Bone marrow (tissue), 2 donors: ENCODE measurements at regions not wholly inside any gene's neighbourhood (a gene's known extent, or its start where the extent isn't known, plus 50 kb on each side); places are given as distances from the start of the nearest gene placed in this dataset.

Experiments used
- DNase-seq, 2 donors: peaks; one replicate each; lab custom pipeline; 2025; lab: John Stamatoyannopoulos, UW

DNA sequence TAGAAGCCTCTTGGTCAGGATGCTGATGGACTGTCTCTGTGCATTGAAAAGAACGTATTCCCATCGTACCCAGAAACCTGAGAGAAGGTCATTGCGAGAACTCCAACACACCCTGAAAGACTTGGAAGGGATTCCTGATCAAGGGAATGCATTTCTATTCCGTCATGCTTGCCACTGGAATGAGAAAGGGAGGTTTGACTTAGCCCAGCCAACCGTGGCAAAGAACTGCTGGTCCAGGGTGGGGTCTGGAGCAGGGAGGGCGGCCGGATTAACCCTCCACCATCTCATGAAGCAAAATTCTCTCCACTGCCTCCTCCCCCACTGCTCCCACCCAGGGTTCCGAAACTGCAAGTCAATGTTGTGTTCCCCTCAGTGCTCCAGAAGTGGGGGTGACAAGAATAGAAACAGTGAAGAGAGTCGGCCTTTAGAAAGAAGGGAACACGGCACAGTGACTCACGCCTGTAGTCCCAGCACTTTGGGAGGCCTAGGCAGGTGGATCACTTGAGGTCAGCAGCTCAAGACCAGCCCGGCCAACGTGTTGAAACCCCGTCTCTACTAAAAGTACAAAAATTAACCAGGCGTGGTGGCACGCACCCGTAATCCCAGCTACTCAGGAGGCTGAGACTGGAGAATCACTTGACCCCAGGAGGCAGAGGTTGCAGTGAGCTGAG, 137.5 kb upstream of the MGMT start:
- no peak for DNase-seq

DNA sequence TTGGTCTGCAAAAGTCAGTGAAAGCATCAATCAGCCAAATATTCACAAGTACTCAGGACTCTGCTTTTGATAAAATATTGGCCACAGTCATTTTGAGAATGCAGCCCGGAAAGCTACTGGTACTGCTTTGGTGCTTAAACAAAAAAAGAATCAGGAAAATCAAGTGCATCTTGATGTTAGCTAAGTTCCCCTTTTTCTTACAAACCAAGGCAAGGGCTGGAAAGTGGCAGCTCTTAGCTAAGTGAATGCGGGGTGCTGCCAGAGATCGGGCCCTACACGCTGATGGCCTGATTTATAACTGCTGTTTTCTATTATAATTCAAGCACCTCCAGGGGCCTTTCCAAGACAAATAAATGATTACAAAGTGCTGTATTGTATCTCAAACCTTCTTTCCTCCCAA, 136.8 kb upstream of the MGMT start:
- DNase-seq = no peak

- no peak for DNase-seq
These were observed 135.7 kb upstream of the MGMT start for GRCh38 chr10:129331207-129331838.

DNA sequence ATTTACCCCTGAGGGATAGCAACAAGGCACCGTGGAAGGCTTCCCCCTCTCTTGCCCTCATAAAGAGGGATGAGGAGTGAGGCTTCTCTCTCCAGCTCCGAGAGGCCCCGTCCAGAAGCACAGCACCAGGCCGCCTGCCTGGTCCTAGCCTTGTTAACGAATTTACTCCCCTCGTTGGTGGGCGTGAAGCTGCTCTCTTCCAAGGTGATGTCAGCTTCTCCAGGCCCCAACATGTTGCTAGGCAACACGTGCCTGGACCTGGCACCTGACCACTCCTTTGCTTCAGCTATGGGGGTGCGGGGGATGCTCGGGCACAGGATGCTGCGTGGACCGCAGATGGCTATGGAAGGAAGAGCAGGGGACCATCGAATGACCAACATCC, 135.2 kb upstream of the MGMT start:
- DNase-seq = no peak

DNA sequence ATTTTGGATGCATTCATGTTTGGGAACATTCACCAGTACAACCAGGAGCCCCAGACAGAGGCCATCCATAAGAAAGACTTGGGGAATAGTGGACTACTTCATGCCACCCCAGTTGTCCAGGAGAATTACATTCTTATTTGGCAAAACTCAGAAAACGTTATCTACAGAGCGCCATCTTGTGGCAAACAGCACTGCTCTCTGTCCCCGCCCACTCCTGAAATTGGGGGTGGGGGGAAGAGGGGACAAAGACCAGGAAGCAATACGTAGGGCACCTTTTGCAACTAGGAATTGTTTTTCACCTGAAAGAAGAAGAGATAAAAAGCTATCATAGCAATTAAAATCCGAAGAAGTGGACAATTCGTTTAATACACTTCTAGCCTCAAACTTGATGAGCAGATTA, 134.6 kb upstream of the MGMT start:
- no peak for DNase-seq

DNA sequence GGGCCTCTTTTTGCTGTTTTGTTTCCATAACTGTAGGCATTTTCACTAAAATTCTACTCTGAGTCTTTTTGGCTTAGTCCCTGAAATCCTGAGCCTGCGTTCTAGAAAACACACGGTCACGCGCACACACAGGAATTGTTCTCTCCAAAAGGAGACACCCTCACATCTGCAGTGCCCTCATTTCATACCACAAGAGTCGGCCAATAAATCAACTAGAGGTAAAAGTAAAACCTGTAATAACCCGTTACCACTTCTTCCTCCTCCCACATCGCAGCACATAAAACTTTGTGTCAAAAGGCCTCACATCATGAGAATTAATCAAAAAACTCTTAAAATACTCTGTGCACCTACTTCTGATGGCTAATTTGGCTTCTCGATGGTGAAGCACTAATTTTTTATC, 133.3 kb upstream of the MGMT start:
- no peak for DNase-seq

- no peak for DNase-seq
These were observed 132.8 kb upstream of the MGMT start for GRCh38 chr10:129334266-129334665.

DNA sequence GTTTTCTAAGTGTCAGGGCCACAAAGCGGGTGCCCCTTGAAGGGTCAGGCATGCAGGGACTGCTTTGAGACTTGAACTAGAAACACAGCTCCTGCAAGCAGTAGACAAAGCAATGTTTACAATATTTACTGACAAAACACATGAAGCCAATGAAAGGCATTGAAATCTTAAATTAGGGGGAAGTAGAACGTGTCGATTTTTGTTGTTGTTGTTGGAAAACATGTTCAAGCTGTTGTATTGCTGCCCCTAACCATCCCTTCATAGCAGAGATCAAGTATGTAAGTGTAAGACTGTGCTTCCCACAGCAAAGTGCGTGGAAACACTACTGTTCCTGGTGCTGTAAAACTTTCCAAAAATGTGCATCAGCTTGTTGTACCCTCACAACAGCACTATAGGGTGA, 131.6 kb upstream of the MGMT start:
- DNase-seq = no peak

DNA sequence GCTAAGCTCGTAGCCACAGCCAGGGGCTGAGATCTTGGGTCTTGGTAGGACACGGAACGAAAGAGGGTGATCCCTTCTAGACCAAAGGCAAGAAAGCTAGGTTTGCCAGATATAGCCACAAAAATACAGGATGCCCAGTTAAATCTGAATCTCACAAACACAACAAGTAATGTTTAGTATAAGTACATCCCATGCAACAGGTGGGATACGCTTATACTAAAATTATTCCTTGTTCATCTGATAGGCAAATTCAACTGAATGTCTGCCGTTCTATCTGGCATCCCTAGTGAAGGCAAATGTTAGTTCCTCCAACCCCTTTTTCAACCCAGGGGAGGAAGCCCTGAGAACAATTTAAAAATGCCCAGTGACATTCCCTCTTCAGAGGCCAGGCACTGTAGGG, 131.1 kb upstream of the MGMT start:
- DNase-seq = no peak

GRCh38 chr10:129339191-129339590, 127.8 kb upstream of the MGMT start:
- no peak for DNase-seq

DNA sequence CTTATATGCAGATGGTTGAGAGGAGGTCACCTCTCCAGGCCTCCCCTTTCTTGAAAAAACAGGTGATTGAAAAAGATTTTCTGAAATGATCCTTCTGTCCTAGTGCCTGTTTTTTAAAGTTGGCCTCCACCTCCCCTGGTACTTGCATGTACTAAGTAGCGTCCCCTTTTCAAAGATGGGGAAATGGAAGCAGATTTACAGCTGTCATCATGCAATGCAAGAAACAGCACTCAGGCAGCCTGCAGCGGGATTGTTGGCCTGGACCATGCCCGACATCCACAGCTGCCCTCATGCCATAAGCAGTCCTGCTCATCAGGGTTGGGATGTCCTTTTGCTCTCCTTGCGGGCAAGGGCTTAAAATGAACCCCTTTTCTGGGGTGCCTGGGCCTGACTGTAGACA, 127.2 kb upstream of the MGMT start:
- no peak for DNase-seq

GRCh38 chr10:129341087-129341486, 126.0 kb upstream of the MGMT start:
- no peak for DNase-seq

DNA sequence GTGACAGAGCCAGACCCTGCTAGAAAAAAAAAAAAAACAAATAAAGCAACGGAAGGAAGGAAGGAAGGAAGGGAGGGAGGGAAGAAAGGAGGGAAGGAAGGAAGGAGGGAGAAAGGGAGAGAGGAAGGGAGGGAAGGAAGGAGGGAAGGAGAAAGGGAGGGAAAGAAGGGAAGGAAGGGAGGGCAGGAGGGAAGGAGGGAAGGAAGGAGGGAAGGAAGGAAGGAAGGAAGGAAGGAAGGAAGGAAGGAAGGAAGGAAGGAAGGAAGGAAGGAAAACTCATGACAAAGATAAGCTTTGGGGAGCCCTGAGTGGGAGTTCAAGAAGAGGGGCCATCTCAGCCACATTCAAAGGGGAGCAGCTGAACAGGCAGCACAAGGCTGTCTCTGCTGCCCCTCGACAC, 124.7 kb upstream of the MGMT start:
- no peak for DNase-seq

DNA sequence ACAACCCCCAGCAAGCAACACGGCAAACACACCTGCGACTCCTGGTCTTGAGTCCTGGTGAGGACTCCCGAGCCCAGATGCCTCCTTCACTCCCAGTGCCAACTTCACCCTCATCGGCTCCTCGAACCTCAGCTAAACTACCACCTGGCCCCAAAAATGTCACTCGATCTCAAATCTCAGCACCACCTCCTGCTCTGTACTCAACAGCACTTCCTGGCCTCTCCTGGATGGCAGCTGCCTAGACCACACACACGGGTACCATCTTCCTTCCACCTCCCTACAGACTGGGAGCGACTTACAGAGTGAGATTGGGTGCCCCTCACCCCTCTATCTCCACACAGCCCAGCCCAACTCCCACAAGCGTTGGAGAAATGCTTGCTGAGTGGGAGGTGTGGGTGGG, 123.9 kb upstream of the MGMT start:
- no peak for DNase-seq

- DNase-seq = no peak
These were observed 122.9 kb upstream of the MGMT start for GRCh38 chr10:129344103-129344502.

- DNase-seq = no peak
These were observed 122.2 kb upstream of the MGMT start for GRCh38 chr10:129344731-129345355.

DNA sequence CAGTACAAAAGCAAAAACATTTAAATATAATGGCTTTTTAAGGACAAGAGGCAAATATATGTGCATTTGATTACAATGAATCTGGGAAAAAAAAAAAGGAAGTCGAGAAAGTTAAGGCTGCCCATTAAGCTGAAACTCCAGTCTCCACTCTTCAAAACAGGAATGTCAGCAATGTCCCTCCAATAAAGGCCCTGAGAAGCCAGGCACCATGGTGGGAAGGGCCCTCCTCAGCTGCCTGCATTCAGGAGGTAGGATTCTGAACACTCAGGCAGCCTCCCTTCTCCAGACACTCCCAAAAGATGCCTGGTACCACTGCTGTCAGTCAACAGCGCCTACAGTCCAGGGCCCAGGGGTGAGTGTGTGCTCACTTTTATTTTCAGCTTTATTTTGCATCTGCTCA, 121.3 kb upstream of the MGMT start:
- DNase-seq = no peak

DNA sequence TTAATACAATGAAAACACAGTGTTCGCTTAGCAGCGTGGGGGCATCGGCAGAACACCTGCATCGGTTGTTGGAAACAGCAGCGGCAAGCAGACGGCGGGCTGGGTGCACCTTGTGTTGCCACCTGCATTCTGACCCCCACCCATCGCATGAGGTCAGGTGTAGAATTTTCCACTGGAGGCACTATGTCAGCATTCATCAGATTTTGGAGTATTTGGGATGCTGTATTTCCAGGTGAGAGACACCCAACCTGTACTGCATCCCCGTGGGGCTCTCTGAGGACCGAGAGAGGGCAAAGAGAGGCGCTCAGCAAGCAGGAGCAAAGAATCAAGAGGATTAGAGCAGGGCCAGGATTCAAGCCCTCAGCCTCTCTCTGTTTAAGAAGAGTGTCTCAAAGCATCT, 116.4 kb upstream of the MGMT start:
- no peak for DNase-seq

GRCh38 chr10:129353101-129353500, 113.9 kb upstream of the MGMT start:
- DNase-seq = no peak

GRCh38 chr10:129360046-129360445, 107.0 kb upstream of the MGMT start:
- DNase-seq = no peak

DNA sequence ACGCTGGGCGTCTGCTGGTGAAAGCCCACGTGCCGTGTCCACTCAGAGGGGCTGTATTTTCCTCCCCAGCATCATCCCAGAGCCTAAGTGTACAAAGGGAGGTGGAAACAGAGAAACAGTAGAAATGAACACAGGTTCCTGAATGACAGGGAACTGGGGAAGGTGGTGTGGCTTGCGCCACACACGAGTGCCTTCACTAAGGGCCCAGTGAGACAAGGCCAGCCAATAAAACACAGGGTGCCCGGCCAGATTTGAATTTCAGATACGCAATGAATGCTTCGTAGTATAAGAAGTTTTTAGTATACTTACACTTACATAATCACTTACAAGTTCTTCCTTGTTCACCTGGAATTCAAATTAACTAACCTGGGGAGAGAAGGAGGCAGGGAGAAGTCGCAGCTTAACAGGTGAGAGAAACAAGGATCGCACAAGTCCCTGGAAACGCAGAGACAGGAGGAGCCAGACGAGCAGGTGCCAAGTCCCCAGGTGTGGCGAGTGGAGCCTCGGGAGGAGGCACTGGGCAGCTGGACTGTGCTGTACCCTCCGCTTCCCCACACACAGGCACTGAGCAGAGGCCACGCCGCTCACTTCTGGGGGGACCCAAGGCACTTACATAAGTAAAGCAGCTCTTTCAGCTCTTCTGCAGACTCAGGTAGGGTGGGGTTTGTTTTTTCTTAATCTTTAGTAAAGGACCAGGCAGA, 105.2 kb upstream of the MGMT start:
- no peak for DNase-seq

GRCh38 chr10:129364949-129365348, 102.1 kb upstream of the MGMT start:
- no peak for DNase-seq

DNA sequence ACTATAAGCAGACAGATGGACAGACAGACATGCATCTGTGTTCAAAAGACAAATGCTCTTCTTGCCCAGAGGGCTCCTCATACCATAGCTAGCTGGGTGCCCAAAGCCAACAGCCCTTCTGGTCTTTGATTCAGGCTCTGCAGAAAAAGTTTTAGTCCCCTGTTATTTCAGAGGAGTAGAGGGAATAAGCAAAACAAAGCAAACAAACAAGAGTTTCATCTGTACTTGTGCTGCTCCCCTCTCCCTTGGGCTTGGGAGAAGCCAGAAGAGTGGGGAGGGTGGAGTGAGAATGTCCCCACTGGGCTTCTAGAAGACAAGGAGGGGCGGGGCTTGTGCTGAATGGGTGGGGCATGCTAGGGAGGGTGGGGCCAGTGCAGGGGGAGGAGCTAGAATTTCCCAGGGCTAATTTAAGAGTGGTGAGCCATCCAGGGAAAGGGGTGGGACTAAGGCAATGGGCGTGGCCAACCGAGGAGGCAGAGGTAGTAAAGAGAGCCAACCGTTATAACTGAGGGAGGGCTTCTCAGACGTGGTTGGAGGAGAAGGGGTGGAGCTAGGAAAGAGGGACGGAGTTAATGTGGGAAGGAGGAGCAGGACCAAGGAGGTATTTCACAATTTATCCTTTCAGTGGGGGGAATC, 101.2 kb upstream of the MGMT start:
- DNase-seq = no peak
